SK-N-SH (cell line): ENCODE measurements at regions not wholly inside any gene's neighbourhood (a gene's known extent, or its start where the extent isn't known, plus 50 kb on each side); places are given as distances from the start of the nearest gene placed in this dataset.

Experiments used
- CTCF ChIP-seq: fragments of 200-600 bp; sonication (generic); IDR thresholded peaks from 2 replicates; pipeline ENCODE4 v1.6.1; 2017; ENCODE audit warnings: antibody characterized with exemption, mild to moderate bottlenecking, moderate library complexity
- IRF3 ChIP-seq: fragments of 150-350 bp; IDR thresholded peaks from 2 replicates; pipeline ENCODE4 v1.6.1; 2016; ENCODE audit warnings: mild to moderate bottlenecking, low read depth, low read length
- MAX ChIP-seq: IDR thresholded peaks from 2 replicates; pipeline ENCODE4 v1.4.0; 2012; ENCODE audit warnings: low read depth
- POLR2AphosphoS5 ChIP-seq: IDR thresholded peaks from 2 replicates; pipeline ENCODE4 v1.6.1; 2012; ENCODE audit warnings: low read depth, low read length
- RCOR1 ChIP-seq: fragments of 150-350 bp; IDR thresholded peaks from 2 replicates; pipeline ENCODE4 v1.6.1; 2017; ENCODE audit warnings: antibody characterized with exemption, low read length
- REST ChIP-seq: IDR thresholded peaks from 2 replicates; pipeline ENCODE4 v1.6.1; 2012; ENCODE audit warnings: mild to moderate bottlenecking, low read depth, low read length, moderate library complexity

GRCh38 chr2:186405842-186406241 lies 80.2 kb upstream of the ZC3H15 start:
- TF ChIP-seq POLR2AphosphoS5: no peak
- no peak for TF ChIP-seq MAX
- no peak for TF ChIP-seq REST
- no peak for TF ChIP-seq CTCF
- TF ChIP-seq IRF3: no peak
- no peak for TF ChIP-seq RCOR1
